ENCODE measurements at regions not wholly inside any gene's neighbourhood (a gene's known extent, or its start where the extent isn't known, plus 50 kb on each side); places are given as distances from the start of the nearest gene placed in this dataset.
A peak's percentile ranks its signal among the peaks of the same experiment; 100 is the strongest.

DNA sequence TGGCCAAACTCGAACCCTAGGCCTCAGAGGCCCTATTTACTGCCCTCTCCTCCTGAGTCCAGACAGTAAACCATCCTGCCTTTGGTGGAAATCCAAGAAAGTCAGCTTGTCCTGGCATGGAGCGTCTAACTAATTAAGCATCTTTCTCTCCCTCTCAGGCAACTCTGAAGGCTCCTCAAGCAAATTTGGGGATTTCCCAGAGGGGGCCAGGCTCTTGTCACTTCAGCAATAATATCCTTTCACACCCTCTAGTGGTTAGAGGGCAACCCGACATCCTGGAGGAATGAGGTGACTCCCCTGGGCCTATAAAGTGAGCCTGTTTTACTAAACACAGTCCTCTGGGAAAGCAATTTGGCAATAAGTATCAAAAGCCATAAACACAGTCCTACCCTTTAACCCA, 60.4 kb downstream of the NOG start:
- TF ChIP-seq TCF4 (CRISPR knock-in tag; IDR thresholded peaks at IDR 0.05; ENCODE audit: borderline replicate concordance) (no peak), ZFP30 (CRISPR knock-in tag; IDR thresholded peaks at IDR 0.05) (no peak), ZNF8 (CRISPR knock-in tag; IDR thresholded peaks at IDR 0.05) (no peak), GLIS3 (CRISPR knock-in tag; IDR thresholded peaks at IDR 0.05) (no peak), SNAI2 (CRISPR knock-in tag; IDR thresholded peaks at IDR 0.05) (no peak), BACH2 (CRISPR knock-in tag; IDR thresholded peaks at IDR 0.05; ENCODE audit: borderline replicate concordance) (no peak), ZC3H10 (CRISPR knock-in tag; IDR thresholded peaks at IDR 0.05) (no peak), RARB (CRISPR knock-in tag; IDR thresholded peaks at IDR 0.05) (no peak)
- TF ChIP-seq, protein P1, sequence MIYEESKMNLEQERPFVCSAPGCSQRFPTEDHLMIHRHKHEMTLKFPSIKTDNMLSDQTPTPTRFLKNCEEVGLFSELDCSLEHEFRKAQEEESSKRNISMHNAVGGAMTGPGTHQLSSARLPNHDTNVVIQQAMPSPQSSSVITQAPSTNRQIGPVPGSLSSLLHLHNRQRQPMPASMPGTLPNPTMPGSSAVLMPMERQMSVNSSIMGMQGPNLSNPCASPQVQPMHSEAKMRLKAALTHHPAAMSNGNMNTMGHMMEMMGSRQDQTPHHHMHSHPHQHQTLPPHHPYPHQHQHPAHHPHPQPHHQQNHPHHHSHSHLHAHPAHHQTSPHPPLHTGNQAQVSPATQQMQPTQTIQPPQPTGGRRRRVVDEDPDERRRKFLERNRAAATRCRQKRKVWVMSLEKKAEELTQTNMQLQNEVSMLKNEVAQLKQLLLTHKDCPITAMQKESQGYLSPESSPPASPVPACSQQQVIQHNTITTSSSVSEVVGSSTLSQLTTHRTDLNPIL (CRISPR knock-in tag; IDR thresholded peaks at IDR 0.05; ENCODE audit: low read depth): no peak
- TF ChIP-seq, protein P2, sequence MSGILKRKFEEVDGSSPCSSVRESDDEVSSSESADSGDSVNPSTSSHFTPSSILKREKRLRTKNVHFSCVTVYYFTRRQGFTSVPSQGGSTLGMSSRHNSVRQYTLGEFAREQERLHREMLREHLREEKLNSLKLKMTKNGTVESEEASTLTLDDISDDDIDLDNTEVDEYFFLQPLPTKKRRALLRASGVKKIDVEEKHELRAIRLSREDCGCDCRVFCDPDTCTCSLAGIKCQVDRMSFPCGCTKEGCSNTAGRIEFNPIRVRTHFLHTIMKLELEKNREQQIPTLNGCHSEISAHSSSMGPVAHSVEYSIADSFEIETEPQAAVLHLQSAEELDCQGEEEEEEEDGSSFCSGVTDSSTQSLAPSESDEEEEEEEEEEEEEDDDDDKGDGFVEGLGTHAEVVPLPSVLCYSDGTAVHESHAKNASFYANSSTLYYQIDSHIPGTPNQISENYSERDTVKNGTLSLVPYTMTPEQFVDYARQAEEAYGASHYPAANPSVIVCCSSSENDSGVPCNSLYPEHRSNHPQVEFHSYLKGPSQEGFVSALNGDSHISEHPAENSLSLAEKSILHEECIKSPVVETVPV (CRISPR knock-in tag; IDR thresholded peaks at IDR 0.05): no peak
- TF ChIP-seq, protein P3, sequence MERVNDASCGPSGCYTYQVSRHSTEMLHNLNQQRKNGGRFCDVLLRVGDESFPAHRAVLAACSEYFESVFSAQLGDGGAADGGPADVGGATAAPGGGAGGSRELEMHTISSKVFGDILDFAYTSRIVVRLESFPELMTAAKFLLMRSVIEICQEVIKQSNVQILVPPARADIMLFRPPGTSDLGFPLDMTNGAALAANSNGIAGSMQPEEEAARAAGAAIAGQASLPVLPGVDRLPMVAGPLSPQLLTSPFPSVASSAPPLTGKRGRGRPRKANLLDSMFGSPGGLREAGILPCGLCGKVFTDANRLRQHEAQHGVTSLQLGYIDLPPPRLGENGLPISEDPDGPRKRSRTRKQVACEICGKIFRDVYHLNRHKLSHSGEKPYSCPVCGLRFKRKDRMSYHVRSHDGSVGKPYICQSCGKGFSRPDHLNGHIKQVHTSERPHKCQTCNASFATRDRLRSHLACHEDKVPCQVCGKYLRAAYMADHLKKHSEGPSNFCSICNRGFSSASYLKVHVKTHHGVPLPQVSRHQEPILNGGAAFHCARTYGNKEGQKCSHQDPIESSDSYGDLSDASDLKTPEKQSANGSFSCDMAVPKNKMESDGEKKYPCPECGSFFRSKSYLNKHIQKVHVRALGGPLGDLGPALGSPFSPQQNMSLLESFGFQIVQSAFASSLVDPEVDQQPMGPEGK (CRISPR knock-in tag; IDR thresholded peaks at IDR 0.05; ENCODE audit: borderline replicate concordance): no peak
- ATAC-seq: peak; percentile 97

DNA sequence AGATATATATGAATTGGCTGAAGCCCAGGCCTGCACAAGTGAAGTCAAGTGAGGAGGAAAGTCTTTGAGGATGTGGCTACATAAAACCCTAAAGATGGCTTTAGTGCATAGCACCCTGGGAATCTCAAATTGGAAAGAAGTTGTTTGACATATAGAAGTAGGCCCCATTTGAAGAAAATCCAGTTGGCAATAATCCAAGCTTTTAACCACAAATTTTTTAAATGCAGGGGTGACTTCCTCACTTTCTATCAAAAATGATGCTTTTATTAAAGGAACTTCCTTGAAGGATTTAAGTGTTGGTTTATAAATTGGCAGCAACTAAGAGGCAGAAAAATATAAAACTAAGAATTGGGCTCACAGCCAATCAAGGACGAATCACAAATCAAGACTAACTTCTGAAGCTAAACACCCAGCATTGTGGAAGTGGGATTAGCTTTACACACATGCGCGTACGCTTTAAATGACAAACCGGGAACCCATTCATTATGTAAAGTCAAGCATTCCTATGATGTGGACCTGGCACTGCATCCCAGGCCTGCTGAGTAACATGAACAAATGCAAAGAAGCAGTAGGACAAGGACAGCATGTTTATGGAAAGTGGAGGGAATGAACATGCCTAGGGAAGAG, 63.3 kb downstream of the NOG start:
- TF ChIP-seq ISL1 (CRISPR knock-in tag; IDR thresholded peaks at IDR 0.05): no peak
- TF ChIP-seq, protein P2 (CRISPR knock-in tag; IDR thresholded peaks at IDR 0.05): no peak
- no peak for TF ChIP-seq ZFP3 (CRISPR knock-in tag; IDR thresholded peaks at IDR 0.05)
- TF ChIP-seq ZNF70 (CRISPR knock-in tag; IDR thresholded peaks at IDR 0.05): no peak
- TF ChIP-seq TOX (CRISPR knock-in tag; IDR thresholded peaks at IDR 0.05; ENCODE audit: borderline replicate concordance): no peak
- TF ChIP-seq, protein P1 (CRISPR knock-in tag; IDR thresholded peaks at IDR 0.05; ENCODE audit: low read depth): no peak
- no peak for TF ChIP-seq RARB (CRISPR knock-in tag; IDR thresholded peaks at IDR 0.05)
- no peak for TF ChIP-seq TCF4 (CRISPR knock-in tag; IDR thresholded peaks at IDR 0.05; ENCODE audit: borderline replicate concordance)
- TF ChIP-seq SNAI2 (CRISPR knock-in tag; IDR thresholded peaks at IDR 0.05): no peak
- no peak for TF ChIP-seq GLIS3 (CRISPR knock-in tag; IDR thresholded peaks at IDR 0.05)
- TF ChIP-seq ESRRG (CRISPR knock-in tag; IDR thresholded peaks at IDR 0.05): no peak
- no peak for TF ChIP-seq ZFP30 (CRISPR knock-in tag; IDR thresholded peaks at IDR 0.05)
- no peak for TF ChIP-seq CSDC2 (CRISPR knock-in tag; IDR thresholded peaks at IDR 0.05)
- no peak for TF ChIP-seq OSR1 (CRISPR knock-in tag; IDR thresholded peaks at IDR 0.05)
- TF ChIP-seq BACH2 (CRISPR knock-in tag; IDR thresholded peaks at IDR 0.05; ENCODE audit: borderline replicate concordance): no peak
- no peak for ATAC-seq

DNA sequence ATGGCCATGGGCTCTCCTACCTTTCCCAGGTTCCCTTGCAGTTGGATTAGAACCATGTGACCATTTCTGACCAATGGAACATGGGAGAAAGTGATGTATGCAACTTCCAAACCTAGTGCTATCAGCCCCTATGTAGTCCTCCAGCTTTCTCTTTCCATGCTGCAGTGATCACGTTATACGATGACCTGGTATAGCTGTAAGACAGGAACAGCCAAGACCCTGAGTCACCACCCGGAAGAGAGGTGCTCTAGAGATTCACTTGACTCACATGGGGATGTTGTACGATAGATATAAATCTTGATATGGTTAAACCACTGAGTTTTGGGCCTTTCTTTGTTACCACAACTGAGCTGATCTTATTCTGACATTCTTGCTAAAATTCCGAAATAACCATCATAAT, 65.1 kb downstream of the NOG start:
- no peak; the same call in 2 of the 3 replicates for ATAC-seq
- TF ChIP-seq ZFP30 (CRISPR knock-in tag; IDR thresholded peaks at IDR 0.05) (no peak), BACH2 (CRISPR knock-in tag; IDR thresholded peaks at IDR 0.05; ENCODE audit: borderline replicate concordance) (no peak), ARNTL (CRISPR knock-in tag; IDR thresholded peaks at IDR 0.05; ENCODE audit: borderline replicate concordance, low read depth) (no peak), ZFP3 (CRISPR knock-in tag; IDR thresholded peaks at IDR 0.05) (no peak), TOX (CRISPR knock-in tag; IDR thresholded peaks at IDR 0.05; ENCODE audit: borderline replicate concordance) (no peak), OSR1 (CRISPR knock-in tag; IDR thresholded peaks at IDR 0.05) (no peak), TCF4 (CRISPR knock-in tag; IDR thresholded peaks at IDR 0.05; ENCODE audit: borderline replicate concordance) (no peak), ZNF8 (CRISPR knock-in tag; IDR thresholded peaks at IDR 0.05) (no peak), GLIS3 (CRISPR knock-in tag; IDR thresholded peaks at IDR 0.05) (no peak), SNAI2 (CRISPR knock-in tag; IDR thresholded peaks at IDR 0.05) (no peak)
- TF ChIP-seq, protein P3 (CRISPR knock-in tag; IDR thresholded peaks at IDR 0.05; ENCODE audit: borderline replicate concordance): no peak
